ENCODE measurements at regions not wholly inside any gene's neighbourhood (a gene's known extent, or its start where the extent isn't known, plus 50 kb on each side); places are given as distances from the start of the nearest gene placed in this dataset.
"Not testable (repeated sequence)": the region's sequence is repeated elsewhere in the genome, so short reads cannot be mapped to it uniquely, and the experiment has no call there.

GRCh38 chr7:150047329-150047728 lies 173.6 kb downstream of the ATP6V0E2 start:
- not testable (repeated sequence) for DNase-seq

GRCh38 chr7:150047772-150048171 lies 174.0 kb downstream of the ATP6V0E2 start:
- not testable (repeated sequence) for DNase-seq

GRCh38 chr7:150048244-150049011 lies 174.7 kb downstream of the ATP6V0E2 start:
- DNase-seq = not testable (repeated sequence)

- not testable (repeated sequence) for DNase-seq
Measured at GRCh38 chr7:150049012-150049655, 175.4 kb downstream of the ATP6V0E2 start.

GRCh38 chr7:150053396-150053795 lies 179.6 kb downstream of the ATP6V0E2 start:
- not testable (repeated sequence) for DNase-seq

- not testable (repeated sequence) for DNase-seq
Measured at GRCh38 chr7:150054242-150054641, 180.5 kb downstream of the ATP6V0E2 start.

GRCh38 chr7:150060259-150061221 lies 186.8 kb downstream of the ATP6V0E2 start:
- DNase-seq = peak; percentile 78

GRCh38 chr7:150063195-150063594 lies 189.4 kb downstream of the ATP6V0E2 start:
- DNase-seq = not testable (repeated sequence)

- not testable (repeated sequence) for DNase-seq
Measured at GRCh38 chr7:150069555-150070313, 196.0 kb downstream of the ATP6V0E2 start.

GRCh38 chr7:150077543-150077942 lies 203.8 kb downstream of the ATP6V0E2 start:
- DNase-seq = not testable (repeated sequence)

- DNase-seq = not testable (repeated sequence)
Measured at GRCh38 chr7:150081865-150082264, 208.1 kb downstream of the ATP6V0E2 start.

- not testable (repeated sequence) for DNase-seq
Measured at GRCh38 chr7:150084724-150085123, 211.0 kb downstream of the ATP6V0E2 start.

- DNase-seq = not testable (repeated sequence)
Measured at GRCh38 chr7:150087478-150087877, 213.7 kb downstream of the ATP6V0E2 start.

- not testable (repeated sequence) for DNase-seq
Measured at GRCh38 chr7:150089139-150089538, 215.4 kb downstream of the ATP6V0E2 start.

- not testable (repeated sequence) for DNase-seq
Measured at GRCh38 chr7:150090776-150091175, 217.0 kb downstream of the ATP6V0E2 start.

GRCh38 chr7:150093897-150094296 lies 220.1 kb downstream of the ATP6V0E2 start:
- DNase-seq = not testable (repeated sequence)

- not testable (repeated sequence) for DNase-seq
Measured at GRCh38 chr7:150096213-150096994, 222.6 kb downstream of the ATP6V0E2 start.

GRCh38 chr7:150098592-150098991 lies 224.6 kb upstream of the LRRC61 start:
- DNase-seq = not testable (repeated sequence)

GRCh38 chr7:150101282-150101681 lies 221.9 kb upstream of the LRRC61 start:
- DNase-seq = not testable (repeated sequence)

- not testable (repeated sequence) for DNase-seq
Measured at GRCh38 chr7:150107283-150107682, 215.9 kb upstream of the LRRC61 start.

GRCh38 chr7:150110375-150110820 lies 212.8 kb upstream of the LRRC61 start:
- DNase-seq = not testable (repeated sequence)

Measured in CD4-positive, alpha-beta T cell treated with Interleukin-21 for 1 hour (primary cell).